ENCODE measurements at regions not wholly inside any gene's neighbourhood (a gene's known extent, or its start where the extent isn't known, plus 50 kb on each side); places are given as distances from the start of the nearest gene placed in this dataset.

- no peaks in the 10 kb centered on the region for H4K20me1 ChIP-seq (ENCODE audit: insufficient read depth, low read length)
- H3K4me1 ChIP-seq (ENCODE audit: insufficient read depth, low read length): no peaks in the 10 kb centered on the region
- no peak overlapping the region for H2AFZ ChIP-seq (ENCODE audit: low read depth, low read length)
- Mint-ChIP-seq H3K27ac (ENCODE audit: unreplicated experiment) (no peak overlapping the region), H3K9me3 (ENCODE audit: unreplicated experiment) (peaks cover 19% of the 10 kb centered on the region), H3K4me1 (ENCODE audit: low read depth, unreplicated experiment) (no peaks in the 10 kb centered on the region), H3K27me3 (ENCODE audit: low read depth, unreplicated experiment) (peaks cover 3% of the 10 kb centered on the region), H3K36me3 (ENCODE audit: low read depth, unreplicated experiment) (no peaks in the 10 kb centered on the region), H3K4me3 (ENCODE audit: unreplicated experiment) (no peak overlapping the region)
- FAIRE-seq (no peak), DNase-seq (ENCODE audit: low read depth) (peak; percentile 15)
- no peak overlapping the region for H3K27ac ChIP-seq (ENCODE audit: low read depth, low read length)
- no peaks in the 10 kb centered on the region for H3K27me3 ChIP-seq (ENCODE audit: insufficient read depth, low read length)
- TF ChIP-seq CTCF (IDR thresholded peaks at IDR 0.05; ENCODE audit: insufficient read depth, low read depth, low read length): no peak
- no peak for TF ChIP-seq EZH2 (IDR thresholded peaks at IDR 0.05; ENCODE audit: insufficient read depth, low read length)
- H3K9me3 ChIP-seq (ENCODE audit: insufficient read depth, low read depth, low read length): peaks cover 21% of the 10 kb centered on the region
- no peak overlapping the region for H3K4me3 ChIP-seq (ENCODE audit: insufficient read depth, low read depth, low read length)
- H3K79me2 ChIP-seq (ENCODE audit: insufficient read depth, low read length): no peaks in the 10 kb centered on the region
- no peak overlapping the region for H3K9ac ChIP-seq (ENCODE audit: low read length)
- no peak overlapping the region for H3K4me2 ChIP-seq (ENCODE audit: low read length)
- no peaks in the 10 kb centered on the region for H3K36me3 ChIP-seq (ENCODE audit: insufficient read depth, low read length)
Observed at GRCh38 chr7:3234851-3235250, 66.2 kb upstream of the SDK1 start.

- peaks cover 3% of the 10 kb centered on the region for H3K27me3 Mint-ChIP-seq (ENCODE audit: low read depth, unreplicated experiment)
- no peaks in the 10 kb centered on the region for H3K4me1 ChIP-seq (ENCODE audit: insufficient read depth, low read length)
- H3K9me3 Mint-ChIP-seq (ENCODE audit: unreplicated experiment): peaks cover 18% of the 10 kb centered on the region
- no peak overlapping the region for H3K4me3 ChIP-seq (ENCODE audit: insufficient read depth, low read depth, low read length)
- no peak for TF ChIP-seq CTCF (IDR thresholded peaks at IDR 0.05; ENCODE audit: insufficient read depth, low read depth, low read length)
- TF ChIP-seq EZH2 (IDR thresholded peaks at IDR 0.05; ENCODE audit: insufficient read depth, low read length): no peak
- H3K4me2 ChIP-seq (ENCODE audit: low read length): no peak overlapping the region
- H3K4me1 Mint-ChIP-seq (ENCODE audit: low read depth, unreplicated experiment): no peaks in the 10 kb centered on the region
- no peaks in the 10 kb centered on the region for H3K27me3 ChIP-seq (ENCODE audit: insufficient read depth, low read length)
- H3K27ac ChIP-seq (ENCODE audit: low read depth, low read length): no peak overlapping the region
- DNase-seq (ENCODE audit: low read depth): no peak
- H3K27ac Mint-ChIP-seq (ENCODE audit: unreplicated experiment): no peak overlapping the region
- peaks cover 18% of the 10 kb centered on the region for H3K9me3 ChIP-seq (ENCODE audit: insufficient read depth, low read depth, low read length)
- no peak overlapping the region for H2AFZ ChIP-seq (ENCODE audit: low read depth, low read length)
- H3K36me3 Mint-ChIP-seq (ENCODE audit: low read depth, unreplicated experiment): no peaks in the 10 kb centered on the region
- H3K36me3 ChIP-seq (ENCODE audit: insufficient read depth, low read length): no peaks in the 10 kb centered on the region
- H4K20me1 ChIP-seq (ENCODE audit: insufficient read depth, low read length): no peaks in the 10 kb centered on the region
- FAIRE-seq: no peak
- H3K9ac ChIP-seq (ENCODE audit: low read length): no peak overlapping the region
- no peaks in the 10 kb centered on the region for H3K79me2 ChIP-seq (ENCODE audit: insufficient read depth, low read length)
- H3K4me3 Mint-ChIP-seq (ENCODE audit: unreplicated experiment): no peak overlapping the region
Observed at GRCh38 chr7:3235322-3235721, 65.7 kb upstream of the SDK1 start.

- Histone ChIP-seq H3K27me3 (ENCODE audit: insufficient read depth, low read length) (no peaks in the 10 kb centered on the region), H2AFZ (ENCODE audit: low read depth, low read length) (no peak overlapping the region), H3K79me2 (ENCODE audit: insufficient read depth, low read length) (no peaks in the 10 kb centered on the region), H3K27ac (ENCODE audit: low read depth, low read length) (no peak overlapping the region), H3K9me3 (ENCODE audit: insufficient read depth, low read depth, low read length) (peaks cover 18% of the 10 kb centered on the region), H4K20me1 (ENCODE audit: insufficient read depth, low read length) (no peaks in the 10 kb centered on the region), H3K4me1 (ENCODE audit: insufficient read depth, low read length) (no peaks in the 10 kb centered on the region), H3K9ac (ENCODE audit: low read length) (no peak overlapping the region), H3K36me3 (ENCODE audit: insufficient read depth, low read length) (no peaks in the 10 kb centered on the region), H3K4me3 (ENCODE audit: insufficient read depth, low read depth, low read length) (no peak overlapping the region), H3K4me2 (ENCODE audit: low read length) (no peak overlapping the region)
- Mint-ChIP-seq H3K36me3 (ENCODE audit: low read depth, unreplicated experiment) (no peaks in the 10 kb centered on the region), H3K27me3 (ENCODE audit: low read depth, unreplicated experiment) (peaks cover 3% of the 10 kb centered on the region), H3K27ac (ENCODE audit: unreplicated experiment) (no peak overlapping the region), H3K9me3 (ENCODE audit: unreplicated experiment) (peaks cover 15% of the 10 kb centered on the region), H3K4me3 (ENCODE audit: unreplicated experiment) (no peak overlapping the region), H3K4me1 (ENCODE audit: low read depth, unreplicated experiment) (no peaks in the 10 kb centered on the region)
- FAIRE-seq: no peak
- no peak for DNase-seq (ENCODE audit: low read depth)
- TF ChIP-seq EZH2 (IDR thresholded peaks at IDR 0.05; ENCODE audit: insufficient read depth, low read length): no peak
Observed at GRCh38 chr7:3236268-3236667, 64.8 kb upstream of the SDK1 start.

Data from astrocyte (in vitro differentiated cells and primary cell).